SK-N-SH treated with all-trans-retinoic acid at 6 μM for 48 hours (cell line): ENCODE measurements at regions not wholly inside any gene's neighbourhood (a gene's known extent, or its start where the extent isn't known, plus 50 kb on each side); places are given as distances from the start of the nearest gene placed in this dataset.

Source experiments
- ATAC-seq: fragments of 200-7000 bp; cut with Tn5 transposase; 3 replicates; pipeline ENCODE4 v1.9.1; 2020; ENCODE audit warnings: mild to moderate bottlenecking, moderate library complexity
- ARNTL ChIP-seq: fragments of 450-650 bp; formaldehyde crosslinking; IDR thresholded peaks from 2 replicates; pipeline ENCODE4 v1.5.0; 2020; ENCODE audit warnings: low read depth, mild to moderate bottlenecking, moderate library complexity, borderline replicate concordance
- BACH2 ChIP-seq: fragments of 250-450 bp; sonication (Bioruptor Pico); IDR thresholded peaks from 2 replicates; pipeline ENCODE4 v1.9.0; 2021; ENCODE audit warnings: mild to moderate bottlenecking, borderline replicate concordance
- CSDC2 ChIP-seq: fragments of 250-450 bp; sonication (Bioruptor Pico); IDR thresholded peaks from 2 replicates; pipeline ENCODE4 v1.5.0; 2020; ENCODE audit warnings: mild to moderate bottlenecking, moderate library complexity
- ESRRG ChIP-seq: fragments of 250-450 bp; sonication (Bioruptor Pico); IDR thresholded peaks from 2 replicates; pipeline ENCODE4 v1.6.1; 2021; ENCODE audit warnings: mild to moderate bottlenecking
- GLIS3 ChIP-seq: fragments of 250-450 bp; sonication (Bioruptor Pico); IDR thresholded peaks from 2 replicates; pipeline ENCODE4 v1.5.0; 2020; ENCODE audit warnings: mild to moderate bottlenecking, moderate library complexity
- ISL1 ChIP-seq: fragments of 250-450 bp; sonication (Bioruptor Pico); IDR thresholded peaks from 2 replicates; pipeline ENCODE4 v2.1.2; 2022; ENCODE audit warnings: mild to moderate bottlenecking, moderate library complexity
- OSR1 ChIP-seq: fragments of 250-450 bp; sonication (Bioruptor Pico); IDR thresholded peaks from 2 replicates; pipeline ENCODE4 v1.8.0; 2022; ENCODE audit warnings: moderate library complexity, mild to moderate bottlenecking, inconsistent platforms
- RARB ChIP-seq: fragments of 250-450 bp; sonication (Bioruptor Pico); IDR thresholded peaks from 2 replicates; pipeline ENCODE4 v1.8.0; 2021; ENCODE audit warnings: mild to moderate bottlenecking, moderate library complexity
- TCF4 ChIP-seq: fragments of 250-450 bp; sonication (Bioruptor Pico); IDR thresholded peaks from 2 replicates; pipeline ENCODE4 v1.8.0; 2021; ENCODE audit warnings: mild to moderate bottlenecking, moderate library complexity, borderline replicate concordance
- TOX ChIP-seq: fragments of 250-450 bp; sonication (Bioruptor Pico); IDR thresholded peaks from 2 replicates; pipeline ENCODE4 v1.8.0; 2021; ENCODE audit warnings: mild to moderate bottlenecking, moderate library complexity, borderline replicate concordance
- ZC3H10 ChIP-seq: fragments of 250-450 bp; sonication (Bioruptor Pico); IDR thresholded peaks from 2 replicates; pipeline ENCODE4 v1.5.1; 2021; ENCODE audit warnings: mild to moderate bottlenecking, moderate library complexity
- ZFP3 ChIP-seq: fragments of 250-450 bp; sonication (Bioruptor Pico); IDR thresholded peaks from 2 replicates; pipeline ENCODE4 v1.5.0; 2020; ENCODE audit warnings: mild to moderate bottlenecking, moderate library complexity
- ZFP30 ChIP-seq: fragments of 450-650 bp; formaldehyde crosslinking; IDR thresholded peaks from 2 replicates; pipeline ENCODE4 v1.5.0; 2022; ENCODE audit warnings: mild to moderate bottlenecking, moderate library complexity
- ZNF565 ChIP-seq: fragments of 450-650 bp; formaldehyde crosslinking; conservative IDR thresholded peaks from 2 replicates; pipeline ENCODE4 v1.5.0; 2020; ENCODE audit warnings: low read depth, mild to moderate bottlenecking, moderate library complexity
- ZNF70 ChIP-seq: fragments of 450-650 bp; formaldehyde crosslinking; IDR thresholded peaks from 2 replicates; pipeline ENCODE4 v1.5.0; 2020; ENCODE audit warnings: mild to moderate bottlenecking, moderate library complexity
- ZNF8 ChIP-seq: fragments of 450-650 bp; formaldehyde crosslinking; IDR thresholded peaks from 2 replicates; pipeline ENCODE4 v1.5.0; 2020; ENCODE audit warnings: mild to moderate bottlenecking, moderate library complexity
- TF ChIP-seq, protein P1 (sequence below): fragments of 250-450 bp; sonication (Bioruptor Pico); IDR thresholded peaks from 2 replicates; pipeline ENCODE4 v1.5.1; 2020; ENCODE audit warnings: low read depth, mild to moderate bottlenecking, moderate library complexity
- TF ChIP-seq, protein P2 (sequence below): fragments of 250-450 bp; sonication (Bioruptor Pico); IDR thresholded peaks from 2 replicates; pipeline ENCODE4 v1.8.0; 2020; ENCODE audit warnings: mild to moderate bottlenecking, moderate library complexity, borderline replicate concordance
- TF ChIP-seq, protein P3 (sequence below): fragments of 250-450 bp; sonication (Bioruptor Pico); IDR thresholded peaks from 2 replicates; pipeline ENCODE4 v1.5.1; 2021; ENCODE audit warnings: mild to moderate bottlenecking, moderate library complexity

DNA sequence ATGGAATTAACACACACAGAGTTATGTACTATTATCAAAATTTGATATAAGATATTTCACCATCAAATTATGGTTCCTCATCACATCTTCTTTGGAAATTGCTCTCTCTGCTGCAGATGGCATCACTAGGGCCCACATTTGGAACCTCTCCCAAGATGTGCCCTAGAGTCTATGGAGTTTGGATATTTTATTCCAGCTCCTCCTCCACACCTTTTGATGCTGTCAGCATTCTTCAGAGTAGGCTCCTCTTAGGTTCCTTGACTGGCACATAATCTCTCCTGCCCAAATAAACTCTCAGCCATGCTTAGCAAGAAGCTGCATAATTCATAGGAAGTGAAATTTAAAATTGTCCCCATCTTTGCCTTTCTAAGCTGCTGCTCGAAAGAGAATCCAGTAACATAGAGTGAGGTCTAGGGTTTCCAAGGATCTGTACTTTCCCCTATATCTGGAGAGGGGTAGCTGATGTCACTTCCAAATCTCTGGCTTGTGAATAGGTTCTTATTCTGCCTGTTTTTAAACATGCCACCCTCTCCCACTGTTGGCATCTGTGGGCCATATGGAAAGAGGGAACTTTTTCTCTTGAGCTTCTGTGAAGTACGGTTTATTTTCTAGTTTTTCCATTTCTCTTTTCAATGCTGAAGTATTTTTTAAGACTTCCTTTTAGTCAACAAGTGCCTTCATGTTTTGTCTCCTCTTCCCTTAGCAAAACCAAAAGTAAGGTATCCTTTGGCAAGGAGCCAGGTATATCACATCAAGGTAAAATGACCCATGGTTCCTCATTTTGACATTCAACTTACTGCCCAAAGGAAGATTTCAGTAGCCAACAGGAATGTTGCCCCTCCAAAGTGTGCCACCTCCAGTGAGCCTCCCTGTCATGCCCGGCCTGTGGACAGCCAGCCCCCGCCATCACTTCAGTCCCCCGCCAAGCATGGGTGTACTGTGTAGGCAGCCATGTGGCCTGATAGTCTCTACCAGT, 75.3 kb upstream of the C2CD4B start (continued):
- TF ChIP-seq ZNF70 (CRISPR knock-in tag) (no peak), BACH2 (CRISPR knock-in tag) (no peak), ESRRG (no peak), ARNTL (no peak), ZFP30 (no peak), CSDC2 (CRISPR knock-in tag) (no peak)
- TF ChIP-seq, all 23 proteins: peak for 0

DNA sequence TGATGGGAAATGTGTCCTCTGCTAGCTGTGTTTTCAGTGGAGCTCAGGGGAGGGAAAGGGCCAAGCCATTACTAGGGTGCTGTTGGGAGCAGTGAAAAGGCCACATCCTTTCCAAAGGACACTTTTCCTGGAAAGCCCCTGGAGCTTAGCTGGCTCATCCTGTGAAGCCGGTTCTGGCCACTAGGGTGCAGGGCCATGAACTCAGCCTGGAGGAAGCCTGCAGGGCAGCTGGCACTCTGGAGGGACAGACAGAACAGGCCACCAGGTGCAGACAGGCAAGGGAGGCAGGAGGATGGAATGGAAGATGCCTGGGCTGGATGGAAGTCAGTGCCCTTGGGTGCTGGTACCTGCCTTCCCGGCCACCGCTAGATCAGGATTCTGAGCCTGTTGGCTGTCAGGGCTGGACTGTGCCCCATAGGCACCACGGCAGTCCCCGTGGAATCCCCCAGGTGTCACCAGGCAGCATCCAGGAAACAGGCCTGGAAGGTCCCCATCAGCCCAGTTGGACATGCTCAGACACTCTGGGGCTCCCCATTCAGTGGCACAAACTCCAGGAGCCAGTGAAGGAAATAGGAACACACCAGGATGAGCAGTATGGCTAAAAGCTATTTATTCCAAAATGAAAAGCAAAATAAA, 76.2 kb upstream of the C2CD4B start:
- peak; percentile 83 for ATAC-seq
- no peak for TF ChIP-seq CSDC2 (CRISPR knock-in tag)
- TF ChIP-seq, protein P1, sequence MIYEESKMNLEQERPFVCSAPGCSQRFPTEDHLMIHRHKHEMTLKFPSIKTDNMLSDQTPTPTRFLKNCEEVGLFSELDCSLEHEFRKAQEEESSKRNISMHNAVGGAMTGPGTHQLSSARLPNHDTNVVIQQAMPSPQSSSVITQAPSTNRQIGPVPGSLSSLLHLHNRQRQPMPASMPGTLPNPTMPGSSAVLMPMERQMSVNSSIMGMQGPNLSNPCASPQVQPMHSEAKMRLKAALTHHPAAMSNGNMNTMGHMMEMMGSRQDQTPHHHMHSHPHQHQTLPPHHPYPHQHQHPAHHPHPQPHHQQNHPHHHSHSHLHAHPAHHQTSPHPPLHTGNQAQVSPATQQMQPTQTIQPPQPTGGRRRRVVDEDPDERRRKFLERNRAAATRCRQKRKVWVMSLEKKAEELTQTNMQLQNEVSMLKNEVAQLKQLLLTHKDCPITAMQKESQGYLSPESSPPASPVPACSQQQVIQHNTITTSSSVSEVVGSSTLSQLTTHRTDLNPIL (CRISPR knock-in tag), result no peak
- TF ChIP-seq, protein P2, sequence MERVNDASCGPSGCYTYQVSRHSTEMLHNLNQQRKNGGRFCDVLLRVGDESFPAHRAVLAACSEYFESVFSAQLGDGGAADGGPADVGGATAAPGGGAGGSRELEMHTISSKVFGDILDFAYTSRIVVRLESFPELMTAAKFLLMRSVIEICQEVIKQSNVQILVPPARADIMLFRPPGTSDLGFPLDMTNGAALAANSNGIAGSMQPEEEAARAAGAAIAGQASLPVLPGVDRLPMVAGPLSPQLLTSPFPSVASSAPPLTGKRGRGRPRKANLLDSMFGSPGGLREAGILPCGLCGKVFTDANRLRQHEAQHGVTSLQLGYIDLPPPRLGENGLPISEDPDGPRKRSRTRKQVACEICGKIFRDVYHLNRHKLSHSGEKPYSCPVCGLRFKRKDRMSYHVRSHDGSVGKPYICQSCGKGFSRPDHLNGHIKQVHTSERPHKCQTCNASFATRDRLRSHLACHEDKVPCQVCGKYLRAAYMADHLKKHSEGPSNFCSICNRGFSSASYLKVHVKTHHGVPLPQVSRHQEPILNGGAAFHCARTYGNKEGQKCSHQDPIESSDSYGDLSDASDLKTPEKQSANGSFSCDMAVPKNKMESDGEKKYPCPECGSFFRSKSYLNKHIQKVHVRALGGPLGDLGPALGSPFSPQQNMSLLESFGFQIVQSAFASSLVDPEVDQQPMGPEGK (CRISPR knock-in tag), result no peak
- TF ChIP-seq RARB, result no peak

DNA sequence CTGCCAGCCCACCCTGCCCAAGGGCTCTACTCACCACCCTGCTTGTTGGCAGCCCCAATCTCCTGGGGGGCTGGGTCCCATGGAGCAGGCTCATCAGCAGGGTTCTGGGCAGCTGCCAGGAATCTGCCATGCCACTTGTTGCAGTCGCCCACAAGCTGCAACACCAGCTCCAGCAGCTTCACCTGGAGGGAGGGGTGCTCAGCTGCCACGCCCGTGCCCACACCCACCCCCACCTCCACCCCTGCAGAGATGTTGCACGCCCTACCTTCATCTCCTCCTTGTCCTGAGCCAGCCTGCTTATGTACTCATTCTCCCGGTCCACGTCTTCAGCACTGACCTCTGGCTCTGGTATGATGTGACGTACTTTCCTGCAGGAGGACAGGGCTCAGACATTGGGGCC, 77.9 kb upstream of the C2CD4B start:
- no peak for ATAC-seq

DNA sequence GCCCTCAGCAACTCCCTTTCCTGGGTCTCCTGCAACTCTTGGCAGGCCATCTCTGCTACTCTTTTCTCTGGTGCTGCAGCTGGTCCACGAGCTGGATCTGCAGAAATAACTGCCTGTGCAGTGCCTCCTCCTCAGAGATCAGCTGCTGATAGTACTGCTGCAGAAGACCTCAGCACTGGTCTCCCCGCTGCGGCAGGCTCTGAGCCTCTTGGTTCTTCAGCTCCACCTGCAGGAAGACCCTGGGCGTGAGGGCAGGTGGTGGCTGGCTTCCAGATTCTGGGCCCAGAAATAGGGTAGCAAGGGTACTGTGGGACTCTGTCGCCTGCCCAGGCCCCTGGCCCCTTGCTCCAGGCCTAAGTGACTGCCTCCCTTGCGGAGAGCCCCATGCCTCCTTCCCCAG, 79.7 kb upstream of the C2CD4B start:
- TF ChIP-seq ARNTL (no peak), TOX (CRISPR knock-in tag) (no peak), ISL1 (CRISPR knock-in tag) (no peak), TCF4 (CRISPR knock-in tag) (no peak), ZNF8 (CRISPR knock-in tag) (no peak)

More for the DNA sequence above, 77.9 kb upstream of the C2CD4B start:
- TF ChIP-seq ZNF8 (CRISPR knock-in tag) (no peak), RARB (no peak), CSDC2 (CRISPR knock-in tag) (no peak), OSR1 (CRISPR knock-in tag) (no peak), GLIS3 (CRISPR knock-in tag) (no peak), ZNF565 (no peak), TOX (CRISPR knock-in tag) (no peak), ZFP3 (CRISPR knock-in tag) (no peak), ZNF70 (CRISPR knock-in tag) (no peak), ZC3H10 (no peak), BACH2 (CRISPR knock-in tag) (no peak)
- TF ChIP-seq, protein P1 (CRISPR knock-in tag), result no peak
- TF ChIP-seq, protein P2 (CRISPR knock-in tag), result no peak
- TF ChIP-seq, protein P3, sequence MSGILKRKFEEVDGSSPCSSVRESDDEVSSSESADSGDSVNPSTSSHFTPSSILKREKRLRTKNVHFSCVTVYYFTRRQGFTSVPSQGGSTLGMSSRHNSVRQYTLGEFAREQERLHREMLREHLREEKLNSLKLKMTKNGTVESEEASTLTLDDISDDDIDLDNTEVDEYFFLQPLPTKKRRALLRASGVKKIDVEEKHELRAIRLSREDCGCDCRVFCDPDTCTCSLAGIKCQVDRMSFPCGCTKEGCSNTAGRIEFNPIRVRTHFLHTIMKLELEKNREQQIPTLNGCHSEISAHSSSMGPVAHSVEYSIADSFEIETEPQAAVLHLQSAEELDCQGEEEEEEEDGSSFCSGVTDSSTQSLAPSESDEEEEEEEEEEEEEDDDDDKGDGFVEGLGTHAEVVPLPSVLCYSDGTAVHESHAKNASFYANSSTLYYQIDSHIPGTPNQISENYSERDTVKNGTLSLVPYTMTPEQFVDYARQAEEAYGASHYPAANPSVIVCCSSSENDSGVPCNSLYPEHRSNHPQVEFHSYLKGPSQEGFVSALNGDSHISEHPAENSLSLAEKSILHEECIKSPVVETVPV (CRISPR knock-in tag), result no peak

More for the DNA sequence above, 79.7 kb upstream of the C2CD4B start:
- ATAC-seq, result no peak
